ENCODE measurements at regions not wholly inside any gene's neighbourhood (a gene's known extent, or its start where the extent isn't known, plus 50 kb on each side); places are given as distances from the start of the nearest gene placed in this dataset.

- no peak for TF ChIP-seq SP3 (tag by site-specific recombination; IDR thresholded peaks at IDR 0.05)
- no peak for TF ChIP-seq ZNF473 (tag by site-specific recombination; IDR thresholded peaks at IDR 0.05)
- no peak for TF ChIP-seq MYNN (tag by site-specific recombination; IDR thresholded peaks at IDR 0.05; ENCODE audit: borderline replicate concordance)
- no peak for TF ChIP-seq WT1 (tag by site-specific recombination; IDR thresholded peaks at IDR 0.05)
- no peak for TF ChIP-seq KLF8 (tag by site-specific recombination; IDR thresholded peaks at IDR 0.05)
- TF ChIP-seq, protein P1, sequence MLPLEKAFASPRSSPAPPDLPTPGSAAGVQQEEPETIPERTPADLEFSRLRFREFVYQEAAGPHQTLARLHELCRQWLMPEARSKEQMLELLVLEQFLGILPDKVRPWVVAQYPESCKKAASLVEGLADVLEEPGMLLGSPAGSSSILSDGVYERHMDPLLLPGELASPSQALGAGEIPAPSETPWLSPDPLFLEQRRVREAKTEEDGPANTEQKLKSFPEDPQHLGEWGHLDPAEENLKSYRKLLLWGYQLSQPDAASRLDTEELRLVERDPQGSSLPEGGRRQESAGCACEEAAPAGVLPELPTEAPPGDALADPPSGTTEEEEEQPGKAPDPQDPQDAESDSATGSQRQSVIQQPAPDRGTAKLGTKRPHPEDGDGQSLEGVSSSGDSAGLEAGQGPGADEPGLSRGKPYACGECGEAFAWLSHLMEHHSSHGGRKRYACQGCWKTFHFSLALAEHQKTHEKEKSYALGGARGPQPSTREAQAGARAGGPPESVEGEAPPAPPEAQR (tag by site-specific recombination; IDR thresholded peaks at IDR 0.05), result no peak
- no peak for TF ChIP-seq ZSCAN16 (tag by site-specific recombination; IDR thresholded peaks at IDR 0.05)
- TF ChIP-seq BCL11A (tag by site-specific recombination; IDR thresholded peaks at IDR 0.05; ENCODE audit: low read depth), result no peak
- no peak; the same call in 1 of the 2 replicates for TF ChIP-seq GLI2 (tag by site-specific recombination; IDR thresholded peaks at IDR 0.05; ENCODE audit: borderline replicate concordance, low read depth)
- TF ChIP-seq ZNF596 (tag by site-specific recombination; IDR thresholded peaks at IDR 0.05), result no peak
- no peak for TF ChIP-seq GFI1B (tag by site-specific recombination; IDR thresholded peaks at IDR 0.05)
- TF ChIP-seq ZNF266 (tag by site-specific recombination; IDR thresholded peaks at IDR 0.05; ENCODE audit: low read depth), result 0 out of 2 replicates have a peak, but pooled peaks have one; percentile 48
- TF ChIP-seq MEIS1 (CRISPR knock-in tag; IDR thresholded peaks at IDR 0.05; ENCODE audit: borderline replicate concordance), result no peak
- TF ChIP-seq ZNF555 (tag by site-specific recombination; conservative IDR thresholded peaks at IDR 0.05), result peak; percentile 94
- TF ChIP-seq KLF16 (tag by site-specific recombination; IDR thresholded peaks at IDR 0.05), result no peak
- TF ChIP-seq ZFP41 (tag by site-specific recombination; IDR thresholded peaks at IDR 0.05; ENCODE audit: borderline replicate concordance), result no peak
- no peak for TF ChIP-seq ZNF112 (tag by site-specific recombination; IDR thresholded peaks at IDR 0.05)
- TF ChIP-seq KLF17 (tag by site-specific recombination; IDR thresholded peaks at IDR 0.05), result no peak
- no peak for TF ChIP-seq YY2 (tag by site-specific recombination; IDR thresholded peaks at IDR 0.05)
- TF ChIP-seq ZNF292 (tag by site-specific recombination; IDR thresholded peaks at IDR 0.05; ENCODE audit: borderline replicate concordance, low read depth), result no peak
- TF ChIP-seq ZNF529 (tag by site-specific recombination; IDR thresholded peaks at IDR 0.05; ENCODE audit: insufficient replicate concordance), result peak; percentile 45
- TF ChIP-seq, protein P2, sequence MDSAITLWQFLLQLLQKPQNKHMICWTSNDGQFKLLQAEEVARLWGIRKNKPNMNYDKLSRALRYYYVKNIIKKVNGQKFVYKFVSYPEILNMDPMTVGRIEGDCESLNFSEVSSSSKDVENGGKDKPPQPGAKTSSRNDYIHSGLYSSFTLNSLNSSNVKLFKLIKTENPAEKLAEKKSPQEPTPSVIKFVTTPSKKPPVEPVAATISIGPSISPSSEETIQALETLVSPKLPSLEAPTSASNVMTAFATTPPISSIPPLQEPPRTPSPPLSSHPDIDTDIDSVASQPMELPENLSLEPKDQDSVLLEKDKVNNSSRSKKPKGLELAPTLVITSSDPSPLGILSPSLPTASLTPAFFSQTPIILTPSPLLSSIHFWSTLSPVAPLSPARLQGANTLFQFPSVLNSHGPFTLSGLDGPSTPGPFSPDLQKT (IDR thresholded peaks at IDR 0.05; ENCODE audit: borderline replicate concordance, low read depth, low read length), result no peak
- TF ChIP-seq ZNF354C (tag by site-specific recombination; IDR thresholded peaks at IDR 0.05; ENCODE audit: borderline replicate concordance, low read depth), result no peak
- no peak for TF ChIP-seq ZNF335 (tag by site-specific recombination; conservative IDR thresholded peaks at IDR 0.05)
- TF ChIP-seq ZNF433 (tag by site-specific recombination; IDR thresholded peaks at IDR 0.05; ENCODE audit: low read depth), result peak; percentile 36; the same call in 1 of the 2 replicates
- TF ChIP-seq, protein P3, sequence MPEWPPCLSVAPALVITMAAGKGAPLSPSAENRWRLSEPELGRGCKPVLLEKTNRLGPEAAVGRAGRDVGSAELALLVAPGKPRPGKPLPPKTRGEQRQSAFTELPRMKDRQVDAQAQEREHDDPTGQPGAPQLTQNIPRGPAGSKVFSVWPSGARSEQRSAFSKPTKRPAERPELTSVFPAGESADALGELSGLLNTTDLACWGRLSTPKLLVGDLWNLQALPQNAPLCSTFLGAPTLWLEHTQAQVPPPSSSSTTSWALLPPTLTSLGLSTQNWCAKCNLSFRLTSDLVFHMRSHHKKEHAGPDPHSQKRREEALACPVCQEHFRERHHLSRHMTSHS (tag by site-specific recombination; IDR thresholded peaks at IDR 0.05), result no peak
- TF ChIP-seq KLF10 (tag by site-specific recombination; IDR thresholded peaks at IDR 0.05), result no peak
- TF ChIP-seq ZNF146 (tag by site-specific recombination; IDR thresholded peaks at IDR 0.05), result no peak
- peak; percentile 30; the same call in 1 of the 2 replicates for TF ChIP-seq ZFP3 (tag by site-specific recombination; IDR thresholded peaks at IDR 0.05; ENCODE audit: low read depth)
- TF ChIP-seq ZNF777 (tag by site-specific recombination; IDR thresholded peaks at IDR 0.05; ENCODE audit: borderline replicate concordance), result no peak
- TF ChIP-seq, protein P4, sequence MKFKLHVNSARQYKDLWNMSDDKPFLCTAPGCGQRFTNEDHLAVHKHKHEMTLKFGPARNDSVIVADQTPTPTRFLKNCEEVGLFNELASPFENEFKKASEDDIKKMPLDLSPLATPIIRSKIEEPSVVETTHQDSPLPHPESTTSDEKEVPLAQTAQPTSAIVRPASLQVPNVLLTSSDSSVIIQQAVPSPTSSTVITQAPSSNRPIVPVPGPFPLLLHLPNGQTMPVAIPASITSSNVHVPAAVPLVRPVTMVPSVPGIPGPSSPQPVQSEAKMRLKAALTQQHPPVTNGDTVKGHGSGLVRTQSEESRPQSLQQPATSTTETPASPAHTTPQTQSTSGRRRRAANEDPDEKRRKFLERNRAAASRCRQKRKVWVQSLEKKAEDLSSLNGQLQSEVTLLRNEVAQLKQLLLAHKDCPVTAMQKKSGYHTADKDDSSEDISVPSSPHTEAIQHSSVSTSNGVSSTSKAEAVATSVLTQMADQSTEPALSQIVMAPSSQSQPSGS (tag by site-specific recombination; IDR thresholded peaks at IDR 0.05; ENCODE audit: low read depth), result no peak
- TF ChIP-seq KLF7 (tag by site-specific recombination; IDR thresholded peaks at IDR 0.05; ENCODE audit: borderline replicate concordance), result no peak
- no peak for TF ChIP-seq SALL2 (tag by site-specific recombination; IDR thresholded peaks at IDR 0.05; ENCODE audit: borderline replicate concordance)
- no peak for TF ChIP-seq ZNF701 (tag by site-specific recombination; IDR thresholded peaks at IDR 0.05)
- TF ChIP-seq ZNF350 (tag by site-specific recombination; IDR thresholded peaks at IDR 0.05), result no peak
- peak; percentile 72 for TF ChIP-seq ZXDB (tag by site-specific recombination; IDR thresholded peaks at IDR 0.05)
- TF ChIP-seq ZNF155 (tag by site-specific recombination; IDR thresholded peaks at IDR 0.05), result no peak
Measured at GRCh38 chr3:181267312-181267711, 277.8 kb upstream of the DNAJC19 start (continued).

Data from HEK293 (cell line).